Caco-2 (cell line): ENCODE measurements at regions not wholly inside any gene's neighbourhood (a gene's known extent, or its start where the extent isn't known, plus 50 kb on each side); places are given as distances from the start of the nearest gene placed in this dataset.

Source experiments
- BruUV-seq: library from RNA; stranded (reverse); fragments of 400-500 nt; replicated peaks from 2 replicates; lab custom pipeline; 2021; lab: Mats Ljungman, UMichigan
- CTCF ChIA-PET: fragments of 300-600 bp; sonication (Branson Sonifier 250); formaldehyde crosslinking; loops from one replicate; lab custom pipeline; 2022; ENCODE audit warnings: antibody characterized with exemption; lab: Charles Lee
- POLR2A ChIA-PET: fragments of 300-600 bp; sonication (Branson Sonifier 250); formaldehyde crosslinking; loops from one replicate; lab custom pipeline; 2022; ENCODE audit warnings: antibody characterized with exemption; lab: Charles Lee
- DNase-seq, 2 experiments: peaks; one replicate each; pipeline versions ENCODE4 v3.0.0 to v3.0.0-alpha.2; 2020 to 2022
- H3K27me3 ChIP-seq: replicated peaks from 2 replicates; pipeline ENCODE4 v1.6.0; 2011; ENCODE audit warnings: low read length; ENCODE audit not compliant: control insufficient read depth, insufficient read depth
- H3K36me3 ChIP-seq: 2 replicates; pipeline ENCODE4 v1.5.1; 2011; ENCODE audit warnings: low read length; ENCODE audit not compliant: control insufficient read depth, insufficient read depth
- H3K4me1 ChIP-seq: fragments of 250-450 bp; sonication (Bioruptor Pico); 2 replicates; pipeline ENCODE4 v1.5.1; 2020; ENCODE audit warnings: mild to moderate bottlenecking
- H3K4me3 ChIP-seq: 2 replicates; pipeline ENCODE4 v1.5.1; 2011; ENCODE audit warnings: low read depth, mild to moderate bottlenecking, control low read depth, low read length
- H3K9me3 ChIP-seq: fragments of 250-450 bp; sonication (Bioruptor Pico); 2 replicates; pipeline ENCODE4 v1.5.1; 2020; ENCODE audit warnings: mild to moderate bottlenecking, moderate library complexity
- H3K27ac Mint-ChIP-seq: one replicate; pipeline ENCODE4 v1.8.0; 2022; ENCODE audit warnings: mixed read lengths; ENCODE audit not compliant: unreplicated experiment
- H3K27me3 Mint-ChIP-seq: one replicate; pipeline ENCODE4 v1.8.0; 2022; ENCODE audit warnings: mixed read lengths; ENCODE audit not compliant: insufficient read depth, unreplicated experiment
- H3K36me3 Mint-ChIP-seq: one replicate; pipeline ENCODE4 v1.8.0; 2022; ENCODE audit warnings: mild to moderate bottlenecking, mixed read lengths; ENCODE audit not compliant: insufficient read depth, unreplicated experiment
- H3K4me1 Mint-ChIP-seq: one replicate; pipeline ENCODE4 v1.8.0; 2022; ENCODE audit warnings: low read depth, mixed read lengths; ENCODE audit not compliant: unreplicated experiment
- H3K4me3 Mint-ChIP-seq: one replicate; pipeline ENCODE4 v1.8.0; 2022; ENCODE audit warnings: mild to moderate bottlenecking, moderate library complexity, mixed read lengths; ENCODE audit not compliant: unreplicated experiment
- H3K9me3 Mint-ChIP-seq: one replicate; pipeline ENCODE4 v1.8.0; 2022; ENCODE audit warnings: mixed read lengths; ENCODE audit not compliant: unreplicated experiment
- CTCF ChIP-seq, 2 experiments: fragments of 200-600 bp in 1 of 2; IDR thresholded peaks; 1 replicate in 1 of 2; 2 replicates in 1 of 2; pipeline versions ENCODE4 v1.5.1 to v1.8.0; 2011 to 2022; ENCODE audit warnings: antibody characterized with exemption in 1 of 2, control low read depth in 1 of 2, inconsistent platforms in 1 of 2, low read depth in 1 of 2, low read length in 1 of 2, mild to moderate bottlenecking in 1 of 2, moderate library complexity in 1 of 2; ENCODE audit not compliant: insufficient read depth in 1 of 2, severe bottlenecking in 1 of 2, unreplicated experiment in 1 of 2
- intact Hi-C: fragments of 100-400 bp; cut with micrococcal nuclease; formaldehyde crosslinking; loops from one replicate; pipeline ENCODE4 v1.10.0; 2022; ENCODE audit not compliant: unreplicated experiment

- Mint-ChIP-seq H3K4me1 (no peaks in the 10 kb centered on the region), H3K9me3 (no peaks in the 10 kb centered on the region), H3K27ac (no peak overlapping the region), H3K36me3 (no peaks in the 10 kb centered on the region), H3K27me3 (peaks cover 5% of the 10 kb centered on the region), H3K4me3 (no peak overlapping the region)
- intact Hi-C loops = loop anchor here (1.0 to 5.0 kb wide), 4 partner anchors 55 to 135 kb away; no protein-coding TSS in a partner anchor
- no peaks in the 10 kb centered on the region for H3K4me1 ChIP-seq
- H3K4me3 ChIP-seq = no peak overlapping the region
- no peaks in the 10 kb centered on the region for H3K27me3 ChIP-seq
- H3K36me3 ChIP-seq = no peaks in the 10 kb centered on the region
- no peaks in the 10 kb centered on the region for H3K9me3 ChIP-seq
- CTCF ChIA-PET = interaction anchor here (1.0 to 1.1 kb wide), 2 partner anchors 111 to 127 kb away, joined by 3 to 6 read pairs; no protein-coding TSS in a partner anchor
- POLR2A ChIA-PET = no interaction called here
- no TSS peak for BruUV-seq
- peak; percentile 29 to 30 for TF ChIP-seq CTCF (IDR thresholded peaks at IDR 0.05; ENCODE audit: insufficient read depth in 1 of 2, low read depth in 1 of 2, low read length in 1 of 2, severe bottlenecking in 1 of 2, unreplicated experiment in 1 of 2)
- peak in 1 of 2 experiments; percentile 21 for DNase-seq
Observed at GRCh38 chr18:24600076-24600654, 139.7 kb downstream of the HRH4 start.

GRCh38 chr18:24601585-24601984 lies 141.1 kb downstream of the HRH4 start:
- H3K4me1 ChIP-seq = no peaks in the 10 kb centered on the region
- H3K4me3 ChIP-seq = no peak overlapping the region
- no TSS peak for BruUV-seq
- H3K36me3 ChIP-seq = no peaks in the 10 kb centered on the region
- POLR2A ChIA-PET = no interaction called here
- Mint-ChIP-seq H3K27me3 (peaks cover 8% of the 10 kb centered on the region), H3K36me3 (no peaks in the 10 kb centered on the region), H3K9me3 (no peaks in the 10 kb centered on the region), H3K27ac (no peak overlapping the region), H3K4me1 (no peaks in the 10 kb centered on the region), H3K4me3 (no peak overlapping the region)
- intact Hi-C loops = loop anchor here (2.0 to 5.0 kb wide), 3 partner anchors 57 to 133 kb away; no protein-coding TSS in a partner anchor
- H3K9me3 ChIP-seq = no peaks in the 10 kb centered on the region
- no peaks in the 10 kb centered on the region for H3K27me3 ChIP-seq
- no peak for TF ChIP-seq CTCF (IDR thresholded peaks at IDR 0.05; ENCODE audit: insufficient read depth in 1 of 2, low read depth in 1 of 2, low read length in 1 of 2, severe bottlenecking in 1 of 2, unreplicated experiment in 1 of 2)
- CTCF ChIA-PET = no interaction called here
- no peak for DNase-seq

- no peaks in the 10 kb centered on the region for H3K27me3 ChIP-seq
- Mint-ChIP-seq H3K4me1 (no peaks in the 10 kb centered on the region), H3K27me3 (peaks cover 8% of the 10 kb centered on the region), H3K27ac (no peak overlapping the region), H3K9me3 (no peaks in the 10 kb centered on the region), H3K36me3 (no peaks in the 10 kb centered on the region), H3K4me3 (no peak overlapping the region)
- TF ChIP-seq CTCF (IDR thresholded peaks at IDR 0.05; ENCODE audit: insufficient read depth in 1 of 2, low read depth in 1 of 2, low read length in 1 of 2, severe bottlenecking in 1 of 2, unreplicated experiment in 1 of 2) = no peak
- CTCF ChIA-PET = no interaction called here
- no peak overlapping the region for H3K4me3 ChIP-seq
- intact Hi-C loops = loop anchor here (5.0 kb wide), 1 partner anchor 70 kb away; no protein-coding TSS in a partner anchor
- no peak for DNase-seq
- H3K4me1 ChIP-seq = no peaks in the 10 kb centered on the region
- no TSS peak for BruUV-seq
- no peaks in the 10 kb centered on the region for H3K36me3 ChIP-seq
- no peaks in the 10 kb centered on the region for H3K9me3 ChIP-seq
- POLR2A ChIA-PET = no interaction called here
Observed at GRCh38 chr18:24602201-24602600, 141.8 kb downstream of the HRH4 start.
